Upper lobe of right lung (tissue), 1 donor: ENCODE measurements at regions not wholly inside any gene's neighbourhood (a gene's known extent, or its start where the extent isn't known, plus 50 kb on each side); places are given as distances from the start of the nearest gene placed in this dataset.

ENCODE experiments used
- ATAC-seq: fragments of 200-7000 bp; cut with Tn5 transposase; one replicate; pipeline ENCODE4 v1.9.1; 2020; ENCODE audit warnings: mild to moderate bottlenecking, moderate library complexity
- DNase-seq: peaks from one replicate; pipeline ENCODE4 v3.0.0-alpha.2; 2020
- H3K27ac ChIP-seq: fragments of 200-600 bp; one replicate; pipeline ENCODE4 v1.8.0; 2022
- H3K27me3 ChIP-seq: fragments of 200-600 bp; one replicate; pipeline ENCODE4 v1.8.0; 2022; ENCODE audit warnings: mild to moderate bottlenecking
- H3K36me3 ChIP-seq: fragments of 200-600 bp; one replicate; pipeline ENCODE4 v1.8.0; 2022
- H3K4me1 ChIP-seq: fragments of 200-600 bp; one replicate; pipeline ENCODE4 v1.8.0; 2022
- H3K4me3 ChIP-seq: fragments of 200-600 bp; one replicate; pipeline ENCODE4 v1.8.0; 2022; ENCODE audit warnings: mild to moderate bottlenecking
- H3K9me3 ChIP-seq: fragments of 200-600 bp; one replicate; pipeline ENCODE4 v1.8.0; 2022
- intact Hi-C: fragments of 100-400 bp; cut with DNase I; formaldehyde crosslinking; loops from one replicate; pipeline ENCODE4 v1.11.0; 2022
- TF ChIP-seq, protein P1 (sequence below): fragments of 200-600 bp; IDR thresholded peaks from one replicate; pipeline ENCODE4 v1.8.0; 2022; ENCODE audit warnings: antibody characterized with exemption
- donor health status: DM: no; HTN: yes; CAD: no; lungs with severe emphysema.

DNA sequence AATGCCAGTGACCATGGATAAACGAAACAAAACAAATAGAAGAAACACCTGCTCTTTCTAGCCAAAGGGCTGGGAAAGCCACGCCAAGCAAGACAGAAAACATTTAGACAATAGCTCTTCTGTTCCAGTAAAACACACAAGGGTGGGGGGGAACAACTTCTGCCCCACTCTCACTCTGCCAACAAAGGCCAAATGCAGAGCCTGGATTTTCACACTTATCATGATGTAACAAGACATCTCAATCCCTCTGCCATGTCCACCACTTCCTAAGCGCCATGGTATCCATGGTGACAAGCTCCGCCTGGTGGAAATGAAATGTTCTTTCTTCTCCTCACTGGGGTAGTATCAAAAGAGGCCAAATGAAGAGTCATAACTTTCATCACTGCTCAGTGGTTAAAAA, 60.6 kb downstream of the DRD1 start:
- Histone ChIP-seq H3K4me1 (no peaks in the 10 kb centered on the region), H3K36me3 (no peaks in the 10 kb centered on the region), H3K27ac (no peak overlapping the region), H3K27me3 (no peaks in the 10 kb centered on the region), H3K9me3 (no peaks in the 10 kb centered on the region), H3K4me3 (no peak overlapping the region)
- no peak for ATAC-seq
- intact Hi-C loops: no loop called here
- TF ChIP-seq, protein P1, sequence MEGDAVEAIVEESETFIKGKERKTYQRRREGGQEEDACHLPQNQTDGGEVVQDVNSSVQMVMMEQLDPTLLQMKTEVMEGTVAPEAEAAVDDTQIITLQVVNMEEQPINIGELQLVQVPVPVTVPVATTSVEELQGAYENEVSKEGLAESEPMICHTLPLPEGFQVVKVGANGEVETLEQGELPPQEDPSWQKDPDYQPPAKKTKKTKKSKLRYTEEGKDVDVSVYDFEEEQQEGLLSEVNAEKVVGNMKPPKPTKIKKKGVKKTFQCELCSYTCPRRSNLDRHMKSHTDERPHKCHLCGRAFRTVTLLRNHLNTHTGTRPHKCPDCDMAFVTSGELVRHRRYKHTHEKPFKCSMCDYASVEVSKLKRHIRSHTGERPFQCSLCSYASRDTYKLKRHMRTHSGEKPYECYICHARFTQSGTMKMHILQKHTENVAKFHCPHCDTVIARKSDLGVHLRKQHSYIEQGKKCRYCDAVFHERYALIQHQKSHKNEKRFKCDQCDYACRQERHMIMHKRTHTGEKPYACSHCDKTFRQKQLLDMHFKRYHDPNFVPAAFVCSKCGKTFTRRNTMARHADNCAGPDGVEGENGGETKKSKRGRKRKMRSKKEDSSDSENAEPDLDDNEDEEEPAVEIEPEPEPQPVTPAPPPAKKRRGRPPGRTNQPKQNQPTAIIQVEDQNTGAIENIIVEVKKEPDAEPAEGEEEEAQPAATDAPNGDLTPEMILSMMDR: no peak
- no peak for DNase-seq

DNA sequence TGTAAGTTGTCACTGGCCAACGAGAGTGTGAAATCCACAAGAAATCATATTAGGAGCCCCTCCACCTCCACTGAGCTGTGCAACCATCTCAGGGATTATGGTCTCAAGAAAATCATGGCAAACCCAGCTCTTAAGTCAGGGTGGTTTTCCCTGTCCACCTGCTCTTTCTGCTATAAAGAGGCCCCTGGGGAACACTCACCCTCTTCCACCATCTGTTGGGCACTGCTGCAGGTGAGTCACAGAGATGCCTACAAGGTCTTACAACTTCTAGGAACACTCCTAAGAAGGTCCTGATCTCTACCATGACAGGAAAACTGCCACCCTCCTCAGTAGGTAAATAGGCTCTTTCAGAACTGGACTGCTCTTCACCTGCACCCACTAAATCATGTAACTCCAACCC, 61.8 kb downstream of the DRD1 start:
- Histone ChIP-seq H3K4me3 (no peak overlapping the region), H3K9me3 (no peaks in the 10 kb centered on the region), H3K27me3 (no peaks in the 10 kb centered on the region), H3K27ac (no peak overlapping the region), H3K4me1 (no peaks in the 10 kb centered on the region), H3K36me3 (no peaks in the 10 kb centered on the region)
- intact Hi-C loops: no loop called here
- DNase-seq (no peak), ATAC-seq (no peak)
- TF ChIP-seq, protein P1: no peak

DNA sequence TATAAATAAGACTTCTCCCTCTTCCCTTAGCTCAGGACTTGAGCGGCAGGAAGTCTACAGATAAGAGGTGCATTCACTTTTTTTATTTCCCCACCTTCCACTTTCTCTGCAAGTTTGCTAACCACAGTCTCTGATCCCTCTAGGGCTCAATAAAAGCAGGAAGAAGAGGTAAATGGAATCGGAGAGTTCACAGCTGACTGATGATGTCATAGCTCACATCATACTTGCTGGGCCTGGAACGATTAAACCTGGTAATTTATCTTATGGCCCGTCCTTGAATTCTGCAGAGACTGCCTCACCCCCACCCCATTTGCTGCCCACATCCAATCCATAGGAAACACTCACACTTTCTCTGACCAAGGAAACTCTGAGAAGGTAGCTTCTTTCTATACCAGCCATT, 62.9 kb downstream of the DRD1 start:
- Histone ChIP-seq H3K27ac (no peak overlapping the region), H3K9me3 (no peaks in the 10 kb centered on the region), H3K4me3 (no peak overlapping the region), H3K36me3 (no peaks in the 10 kb centered on the region), H3K27me3 (no peaks in the 10 kb centered on the region), H3K4me1 (no peaks in the 10 kb centered on the region)
- TF ChIP-seq, protein P1: no peak
- intact Hi-C loops: no loop called here
- ATAC-seq (no peak), DNase-seq (no peak)

DNA sequence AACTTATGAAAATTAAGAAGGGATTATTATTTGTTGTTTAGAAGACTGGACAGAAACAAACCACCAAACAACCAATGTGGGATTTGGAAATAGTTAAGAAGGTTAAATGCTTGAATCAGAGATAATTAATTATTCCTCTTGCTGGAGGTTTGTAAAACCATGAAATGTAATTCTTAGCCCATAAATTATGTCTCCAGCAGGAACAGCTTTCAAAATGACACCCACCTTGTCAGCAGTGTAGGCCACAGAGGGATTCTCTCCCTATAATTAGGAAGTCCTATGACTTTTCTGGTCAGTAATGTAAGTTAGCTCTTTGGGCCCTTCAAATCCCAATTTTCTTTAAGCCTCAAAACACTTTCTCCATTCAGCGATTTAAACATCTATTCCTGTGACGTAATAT, 63.3 kb downstream of the DRD1 start:
- Histone ChIP-seq H3K4me3 (no peak overlapping the region), H3K27me3 (no peaks in the 10 kb centered on the region), H3K4me1 (no peaks in the 10 kb centered on the region), H3K36me3 (no peaks in the 10 kb centered on the region), H3K9me3 (no peaks in the 10 kb centered on the region), H3K27ac (no peak overlapping the region)
- TF ChIP-seq, protein P1: no peak
- DNase-seq (no peak), ATAC-seq (no peak)
- intact Hi-C loops: no loop called here

DNA sequence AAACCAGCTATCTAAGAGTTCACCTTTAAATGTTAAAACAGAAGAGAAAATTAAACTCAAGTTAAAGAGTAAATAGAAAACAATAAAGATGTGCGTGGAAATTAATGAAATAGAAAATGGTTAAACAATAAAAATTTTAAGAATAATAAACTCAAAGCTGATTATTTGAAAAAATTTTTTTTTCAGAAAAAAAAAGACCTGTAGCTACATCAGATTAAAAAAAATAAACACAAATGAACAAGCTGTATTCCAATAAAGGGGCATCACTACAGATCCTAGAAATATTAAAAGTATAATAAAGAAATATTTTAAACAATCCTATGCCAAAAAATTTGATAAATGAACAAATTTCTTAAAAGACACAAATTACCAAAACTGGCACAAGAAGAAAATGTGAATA, 64.1 kb downstream of the DRD1 start:
- no peaks in the 10 kb centered on the region for H3K27me3 ChIP-seq
- intact Hi-C loops: no loop called here
- no peak for DNase-seq
- no peak overlapping the region for H3K27ac ChIP-seq
- no peaks in the 10 kb centered on the region for H3K4me1 ChIP-seq
- no peaks in the 10 kb centered on the region for H3K36me3 ChIP-seq
- ATAC-seq: no peak
- TF ChIP-seq, protein P1: no peak
- no peaks in the 10 kb centered on the region for H3K9me3 ChIP-seq
- H3K4me3 ChIP-seq: no peak overlapping the region

DNA sequence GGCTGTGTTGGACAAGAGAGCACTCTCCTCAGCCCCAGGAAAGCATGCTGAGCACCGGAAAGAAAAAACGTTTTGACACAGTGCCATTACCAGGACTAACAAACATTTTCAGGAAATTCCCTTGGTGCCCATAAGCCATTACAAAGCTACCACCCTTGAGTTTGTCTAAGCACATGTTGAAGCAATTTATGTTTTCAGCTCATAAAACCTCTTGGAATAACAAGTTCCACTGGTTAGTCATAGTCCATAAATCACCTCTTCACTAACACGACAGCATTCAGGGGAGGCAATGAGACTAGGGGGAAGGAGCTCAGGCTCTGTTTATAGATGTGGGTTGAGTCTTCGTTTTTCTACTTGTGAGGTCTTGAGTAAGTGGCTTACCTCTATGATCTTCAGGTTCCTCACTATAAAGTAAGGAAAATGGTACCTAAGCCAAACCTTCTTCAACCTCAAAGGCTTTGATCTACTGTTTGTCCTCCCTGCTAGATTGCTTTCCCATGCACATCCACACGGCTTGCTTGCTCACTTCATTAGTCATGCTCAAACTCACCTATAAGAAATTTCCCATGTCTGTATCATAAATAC, 65.4 kb downstream of the DRD1 start:
- DNase-seq (no peak), ATAC-seq (no peak)
- TF ChIP-seq, protein P1: no peak
- H3K4me3 ChIP-seq: no peak overlapping the region
- no peaks in the 10 kb centered on the region for H3K27me3 ChIP-seq
- intact Hi-C loops: no loop called here
- H3K36me3 ChIP-seq: no peaks in the 10 kb centered on the region
- no peak overlapping the region for H3K27ac ChIP-seq
- no peaks in the 10 kb centered on the region for H3K9me3 ChIP-seq
- no peaks in the 10 kb centered on the region for H3K4me1 ChIP-seq
